Trophoblast cell (in vitro differentiated cells and primary cell): ENCODE measurements at regions not wholly inside any gene's neighbourhood (a gene's known extent, or its start where the extent isn't known, plus 50 kb on each side); places are given as distances from the start of the nearest gene placed in this dataset.

Experiments
- DNase-seq, 2 donors: peaks; one replicate each; pipeline ENCODE4 v3.0.0-alpha.2; 2016
- H2AFZ ChIP-seq: 2 replicates; pipeline ENCODE4 v1.6.1; 2013; ENCODE audit warnings: low read length, moderate library complexity, mild to moderate bottlenecking; ENCODE audit not compliant: insufficient read depth, poor library complexity
- H2AK5ac ChIP-seq: 2 replicates; pipeline ENCODE4 v1.6.1; 2013; ENCODE audit warnings: mild to moderate bottlenecking, low read length
- H2BK120ac ChIP-seq: 2 replicates; pipeline ENCODE4 v1.6.1; 2013; ENCODE audit warnings: low read length, mild to moderate bottlenecking, moderate library complexity; ENCODE audit not compliant: insufficient read depth, poor library complexity
- H2BK12ac ChIP-seq: 2 replicates; pipeline ENCODE4 v1.6.1; 2013; ENCODE audit warnings: mild to moderate bottlenecking, low read length, moderate library complexity
- H2BK5ac ChIP-seq: 2 replicates; pipeline ENCODE4 v1.6.1; 2013; ENCODE audit warnings: low read length, low read depth, moderate library complexity, mild to moderate bottlenecking; ENCODE audit not compliant: poor library complexity
- H3K14ac ChIP-seq: 2 replicates; pipeline ENCODE4 v1.6.1; 2013; ENCODE audit warnings: mild to moderate bottlenecking, low read length
- H3K18ac ChIP-seq: 2 replicates; pipeline ENCODE4 v1.6.1; 2013; ENCODE audit warnings: mild to moderate bottlenecking, low read length
- H3K23ac ChIP-seq: 2 replicates; pipeline ENCODE4 v1.6.1; 2013; ENCODE audit warnings: low read length
- H3K27ac ChIP-seq: 2 replicates; pipeline ENCODE4 v1.5.1; 2013; ENCODE audit warnings: low read depth, mild to moderate bottlenecking, inconsistent platforms, low read length, moderate library complexity
- H3K27me3 ChIP-seq: 2 replicates; pipeline ENCODE4 v1.6.1; 2013; ENCODE audit warnings: inconsistent platforms, mild to moderate bottlenecking, low read length, moderate library complexity; ENCODE audit not compliant: insufficient read depth
- H3K36me3 ChIP-seq, 2 experiments: 1 replicate in 1 of 2; 2 replicates in 1 of 2; pipeline ENCODE4 v1.6.1; 2013; ENCODE audit warnings: low read length in 2 of 2, mild to moderate bottlenecking in 2 of 2, moderate library complexity in 1 of 2; ENCODE audit not compliant: insufficient read depth in 2 of 2, control insufficient read depth in 1 of 2
- H3K4ac ChIP-seq: 2 replicates; pipeline ENCODE4 v1.6.1; 2013; ENCODE audit warnings: low read depth, mild to moderate bottlenecking, low read length, moderate library complexity
- H3K4me1 ChIP-seq, 2 experiments: 1 replicate in 1 of 2; 2 replicates in 1 of 2; pipeline ENCODE4 v1.6.1; 2013; ENCODE audit warnings: low read length in 2 of 2, mild to moderate bottlenecking in 2 of 2, moderate library complexity in 1 of 2; ENCODE audit not compliant: insufficient read depth in 2 of 2, control insufficient read depth in 1 of 2
- H3K4me2 ChIP-seq: 2 replicates; pipeline ENCODE4 v1.6.1; 2013; ENCODE audit warnings: inconsistent platforms, mild to moderate bottlenecking, low read length, moderate library complexity
- H3K4me3 ChIP-seq: 2 replicates; pipeline ENCODE4 v1.5.1; 2013; ENCODE audit warnings: mild to moderate bottlenecking, low read depth, low read length, inconsistent platforms
- H3K79me1 ChIP-seq: one replicate; pipeline ENCODE4 v1.6.1; 2013; ENCODE audit warnings: low read length
- H3K79me2 ChIP-seq: 2 replicates; pipeline ENCODE4 v1.6.1; 2013; ENCODE audit warnings: low read length, mild to moderate bottlenecking; ENCODE audit not compliant: control insufficient read depth, insufficient read depth, poor library complexity
- H3K9ac ChIP-seq: 2 replicates; pipeline ENCODE4 v1.6.1; 2013; ENCODE audit warnings: mild to moderate bottlenecking, low read length
- H3K9me3 ChIP-seq: 2 replicates; pipeline ENCODE4 v1.6.1; 2013; ENCODE audit warnings: low read depth, mild to moderate bottlenecking, control low read depth, inconsistent platforms, low read length; ENCODE audit not compliant: insufficient read depth
- H4K12ac ChIP-seq: 2 replicates; pipeline ENCODE4 v1.6.1; 2013; ENCODE audit warnings: low read depth, mild to moderate bottlenecking, low read length, moderate library complexity
- H4K8ac ChIP-seq: 2 replicates; pipeline ENCODE4 v1.6.1; 2013; ENCODE audit warnings: low read depth, mild to moderate bottlenecking, low read length, moderate library complexity
- H4K91ac ChIP-seq: one replicate; pipeline ENCODE4 v1.6.1; 2013; ENCODE audit warnings: low read depth, mild to moderate bottlenecking, low read length, moderate library complexity
- WGBS: extraction: QIAGEN DNeasy Blood & Tissue Kit; methylation state at CpG from one replicate; pipeline ENCODE4 v1.1.7; 2013; ENCODE audit warnings: missing lambda C conversion rate; ENCODE audit not compliant: insufficient read length, insufficient coverage; ENCODE audit errors: extremely low coverage; 5-methylcytosine and 5-hydroxymethylcytosine counted together

GRCh38 chr5:110257971-110258370, 468.5 kb downstream of the TMEM232 start:
- Histone ChIP-seq H3K9ac (no peak overlapping the region), H3K27me3 (no peaks in the 10 kb centered on the region), H3K36me3 (no peaks in the 10 kb centered on the region), H3K9me3 (no peaks in the 10 kb centered on the region), H3K4me2 (no peak overlapping the region), H4K91ac (no peak overlapping the region), H2AK5ac (no peak overlapping the region), H3K14ac (no peak overlapping the region), H3K23ac (no peak overlapping the region), H3K79me2 (no peaks in the 10 kb centered on the region), H3K4ac (no peak overlapping the region), H3K4me1 (peaks cover 0 to 5% of the 10 kb centered on the region in 2 experiments), H3K27ac (no peak overlapping the region), H2BK120ac (no peak overlapping the region), H4K8ac (no peak overlapping the region), H3K18ac (no peak overlapping the region), H2BK5ac (no peak overlapping the region), H2BK12ac (no peak overlapping the region), H4K12ac (no peak overlapping the region), H3K4me3 (no peak overlapping the region), H2AFZ (no peak overlapping the region), H3K79me1 (no peaks in the 10 kb centered on the region)
- WGBS = no CpG with 5 or more reads among the region's 6 CpGs
- DNase-seq = no peak

GRCh38 chr5:110258460-110259216, 467.8 kb downstream of the TMEM232 start:
- Histone ChIP-seq H3K4ac (no peak overlapping the region), H4K12ac (no peak overlapping the region), H2AK5ac (no peak overlapping the region), H2BK120ac (no peak overlapping the region), H3K79me1 (no peaks in the 10 kb centered on the region), H3K9me3 (no peaks in the 10 kb centered on the region), H4K8ac (no peak overlapping the region), H3K23ac (no peak overlapping the region), H3K36me3 (no peaks in the 10 kb centered on the region), H3K27me3 (no peaks in the 10 kb centered on the region), H2AFZ (no peak overlapping the region), H3K27ac (no peak overlapping the region), H3K4me1 (peaks cover 0 to 5% of the 10 kb centered on the region in 2 experiments), H2BK5ac (no peak overlapping the region), H3K4me2 (no peak overlapping the region), H3K18ac (no peak overlapping the region), H3K79me2 (no peaks in the 10 kb centered on the region), H4K91ac (no peak overlapping the region), H3K4me3 (no peak overlapping the region), H2BK12ac (no peak overlapping the region), H3K9ac (no peak overlapping the region), H3K14ac (no peak overlapping the region)
- DNase-seq = peak in 1 of 2 donors; percentile 19
- WGBS = no CpG with 5 or more reads among the region's 5 CpGs

GRCh38 chr5:110262749-110263148, 463.7 kb downstream of the TMEM232 start:
- Histone ChIP-seq H3K4me1 (peaks cover 0 to 5% of the 10 kb centered on the region in 2 experiments), H3K9me3 (no peaks in the 10 kb centered on the region), H3K79me2 (no peaks in the 10 kb centered on the region), H2AFZ (no peak overlapping the region), H3K14ac (no peak overlapping the region), H2BK5ac (no peak overlapping the region), H3K36me3 (no peaks in the 10 kb centered on the region), H4K91ac (no peak overlapping the region), H3K18ac (no peak overlapping the region), H3K23ac (no peak overlapping the region), H3K79me1 (no peaks in the 10 kb centered on the region), H3K27me3 (no peaks in the 10 kb centered on the region), H2BK12ac (no peak overlapping the region), H3K27ac (no peak overlapping the region), H3K9ac (no peak overlapping the region), H2BK120ac (no peak overlapping the region), H2AK5ac (no peak overlapping the region), H4K12ac (no peak overlapping the region), H3K4me3 (no peak overlapping the region), H4K8ac (no peak overlapping the region), H3K4me2 (no peak overlapping the region), H3K4ac (no peak overlapping the region)
- no peak for DNase-seq

GRCh38 chr5:110264661-110265060, 461.8 kb downstream of the TMEM232 start:
- Histone ChIP-seq H2BK120ac (no peak overlapping the region), H4K12ac (no peak overlapping the region), H3K79me2 (no peaks in the 10 kb centered on the region), H2AFZ (no peak overlapping the region), H2BK12ac (no peak overlapping the region), H3K36me3 (no peaks in the 10 kb centered on the region), H3K9me3 (no peaks in the 10 kb centered on the region), H2AK5ac (no peak overlapping the region), H4K91ac (no peak overlapping the region), H3K79me1 (no peaks in the 10 kb centered on the region), H3K4ac (no peak overlapping the region), H3K27me3 (no peaks in the 10 kb centered on the region), H3K18ac (no peak overlapping the region), H4K8ac (no peak overlapping the region), H3K4me1 (peaks cover 0 to 2% of the 10 kb centered on the region in 2 experiments), H3K9ac (no peak overlapping the region), H3K23ac (no peak overlapping the region), H3K27ac (no peak overlapping the region), H2BK5ac (no peak overlapping the region), H3K14ac (no peak overlapping the region), H3K4me2 (no peak overlapping the region), H3K4me3 (no peak overlapping the region)
- WGBS = no CpG with 5 or more reads among the region's 1 CpG
- DNase-seq = no peak
